ENCODE measurements at regions not wholly inside any gene's neighbourhood (a gene's known extent, or its start where the extent isn't known, plus 50 kb on each side); places are given as distances from the start of the nearest gene placed in this dataset.

GRCh38 chr1:5595531-5596170 is 396.6 kb downstream of the NPHP4 start:
- no peaks in the 10 kb centered on the region for H3K9me3 Mint-ChIP-seq (ENCODE audit: unreplicated experiment)
- H3K4me3 Mint-ChIP-seq (ENCODE audit: unreplicated experiment), result no peak overlapping the region
- no peak overlapping the region for H3K27ac Mint-ChIP-seq (ENCODE audit: unreplicated experiment)
- no peaks in the 10 kb centered on the region for H3K36me3 Mint-ChIP-seq (ENCODE audit: insufficient read depth, unreplicated experiment)
- ChIA-PET CTCF (no interaction called here), POLR2A (no interaction called here)
- peaks cover 6% of the 10 kb centered on the region for H3K4me1 Mint-ChIP-seq (ENCODE audit: low read depth, unreplicated experiment)
- no peaks in the 10 kb centered on the region for H3K36me3 ChIP-seq (ENCODE audit: control insufficient read depth, insufficient read depth, low read length)
- no peak for DNase-seq
- no peak overlapping the region for H3K4me3 ChIP-seq (ENCODE audit: low read depth, low read length)
- TF ChIP-seq CTCF (IDR thresholded peaks at IDR 0.05; ENCODE audit: insufficient read depth in 1 of 2, low read depth in 1 of 2, low read length in 1 of 2, severe bottlenecking in 1 of 2, unreplicated experiment in 1 of 2), result no peak
- no peaks in the 10 kb centered on the region for H3K27me3 Mint-ChIP-seq (ENCODE audit: insufficient read depth, unreplicated experiment)
- no peaks in the 10 kb centered on the region for H3K27me3 ChIP-seq (replicated peaks; ENCODE audit: control insufficient read depth, insufficient read depth, low read length)
- intact Hi-C loops (cut with micrococcal nuclease; ENCODE audit: unreplicated experiment), result no loop called here
- BruUV-seq (replicated peaks), result no TSS peak
- peaks cover 5% of the 10 kb centered on the region; the same call in 1 of the 2 replicates for H3K4me1 ChIP-seq
- no peaks in the 10 kb centered on the region; the same call in 1 of the 2 replicates for H3K9me3 ChIP-seq

- no peak overlapping the region for H3K27ac Mint-ChIP-seq (ENCODE audit: unreplicated experiment)
- POLR2A ChIA-PET, result no interaction called here
Observed at GRCh38 chr1:5594056-5594956, 397.9 kb downstream of the NPHP4 start.

More at GRCh38 chr1:5594056-5594956, 397.9 kb downstream of the NPHP4 start:
- no peaks in the 10 kb centered on the region for H3K36me3 ChIP-seq (ENCODE audit: control insufficient read depth, insufficient read depth, low read length)
- BruUV-seq (replicated peaks), result no TSS peak
- Mint-ChIP-seq H3K4me1 (ENCODE audit: low read depth, unreplicated experiment) (peaks cover 6% of the 10 kb centered on the region), H3K36me3 (ENCODE audit: insufficient read depth, unreplicated experiment) (no peaks in the 10 kb centered on the region), H3K9me3 (ENCODE audit: unreplicated experiment) (no peaks in the 10 kb centered on the region), H3K4me3 (ENCODE audit: unreplicated experiment) (no peak overlapping the region), H3K27me3 (ENCODE audit: insufficient read depth, unreplicated experiment) (peaks cover under 1% of the 10 kb centered on the region)
- no peak for TF ChIP-seq CTCF (IDR thresholded peaks at IDR 0.05; ENCODE audit: insufficient read depth in 1 of 2, low read depth in 1 of 2, low read length in 1 of 2, severe bottlenecking in 1 of 2, unreplicated experiment in 1 of 2)
- intact Hi-C loops (cut with micrococcal nuclease; ENCODE audit: unreplicated experiment), result no loop called here
- CTCF ChIA-PET, result no interaction called here
- H3K27me3 ChIP-seq (replicated peaks; ENCODE audit: control insufficient read depth, insufficient read depth, low read length), result no peaks in the 10 kb centered on the region
- H3K9me3 ChIP-seq, result no peaks in the 10 kb centered on the region; the same call in 1 of the 2 replicates
- H3K4me3 ChIP-seq (ENCODE audit: low read depth, low read length), result no peak overlapping the region
- H3K4me1 ChIP-seq, result peaks cover 5% of the 10 kb centered on the region; the same call in 1 of the 2 replicates
- DNase-seq, result no peak

Measured in Caco-2 (cell line).